HCT116 (cell line): ENCODE measurements at regions not wholly inside any gene's neighbourhood (a gene's known extent, or its start where the extent isn't known, plus 50 kb on each side); places are given as distances from the start of the nearest gene placed in this dataset.

Experiments used
- ATAC-seq: fragments of 200-7000 bp; cut with Tn5 transposase; 2 replicates; pipeline ENCODE4 v1.9.1; 2020; ENCODE audit warnings: mild to moderate bottlenecking, moderate library complexity
- BruUV-seq: library from RNA; stranded (reverse); fragments of 400-500 nt; replicated peaks from 2 replicates; lab custom pipeline; 2021; lab: Mats Ljungman, UMichigan
- CTCF ChIA-PET: fragments of 300-600 bp; sonication (Branson Sonifier 250); formaldehyde crosslinking; loops from one replicate; lab custom pipeline; 2021; ENCODE audit warnings: antibody characterized with exemption; lab: Charles Lee
- POLR2A ChIA-PET: fragments of 300-600, 350-600 bp; sonication (Branson Sonifier 250); formaldehyde crosslinking; loops from one replicate; lab custom pipeline; 2021; ENCODE audit warnings: antibody characterized with exemption; lab: Charles Lee
- RAD21 ChIA-PET, 2 experiments: fragments of 300-600 bp; sonication (Branson Sonifier 250); formaldehyde crosslinking; loops; one replicate each; lab custom pipeline; 2023; ENCODE audit warnings: low total read pairs in 2 of 2; ENCODE audit not compliant: uncharacterized antibody in 2 of 2, unreplicated experiment in 2 of 2, low non-redundant PET in 1 of 2; lab: Charles Lee
- DNase-seq: peaks from one replicate; pipeline ENCODE4 v3.0.0-alpha.2; 2010; ENCODE audit warnings: low read depth, low spot score
- H2AFZ ChIP-seq: fragments of 200-600 bp; shearing (Covaris generic), sonication (generic); 2 replicates; pipeline ENCODE4 v1.6.1; 2017; ENCODE audit warnings: low read depth, mixed run types, mixed read lengths, antibody characterized with exemption, low read length; ENCODE audit not compliant: poor library complexity, severe bottlenecking
- H3K27ac ChIP-seq: 2 replicates; pipeline ENCODE4 v1.5.1; 2012; ENCODE audit warnings: low read depth, low read length
- H3K27me3 ChIP-seq: fragments of 200-600 bp; sonication (generic); 2 replicates; pipeline ENCODE4 v1.6.1; 2016; ENCODE audit warnings: mixed run types, low read length, mixed read lengths; ENCODE audit not compliant: insufficient read depth
- H3K36me3 ChIP-seq, 2 experiments: fragments of 200-500 bp in 1 of 2; fragments of 200-600 bp in 1 of 2; sonication (Bioruptor generic) in 1 of 2; sonication (generic) in 1 of 2; 2 replicates each; pipeline versions ENCODE4 v1.5.1 to v1.6.1; 2014 to 2016; ENCODE audit warnings: low read length in 2 of 2, inconsistent platforms in 1 of 2, mixed read lengths in 1 of 2, mixed run types in 1 of 2; ENCODE audit not compliant: insufficient read depth in 2 of 2, control insufficient read depth in 1 of 2
- H3K4me1 ChIP-seq, 2 experiments: fragments of 200-600 bp in 1 of 2; sonication (generic) in 1 of 2; 2 replicates each; pipeline versions ENCODE4 v1.5.1 to v1.6.1; 2012 to 2017; ENCODE audit warnings: low read length in 2 of 2, inconsistent platforms in 1 of 2, mild to moderate bottlenecking in 1 of 2, mixed read lengths in 1 of 2, mixed run types in 1 of 2, moderate library complexity in 1 of 2; ENCODE audit not compliant: insufficient read depth in 2 of 2, control insufficient read depth in 1 of 2
- H3K4me2 ChIP-seq: fragments of 200-600 bp; sonication (generic); 2 replicates; pipeline ENCODE4 v1.6.1; 2017; ENCODE audit warnings: mixed run types, low read length, mixed read lengths
- H3K4me3 ChIP-seq, 2 experiments: fragments of 200-600 bp in 1 of 2; sonication (generic) in 1 of 2; replicated peaks in 1 of 2; 2 replicates each; pipeline ENCODE4 v1.5.1; 2011 to 2016; ENCODE audit warnings: low read length in 2 of 2, control low read depth in 1 of 2, low read depth in 1 of 2, mild to moderate bottlenecking in 1 of 2, mixed read lengths in 1 of 2, mixed run types in 1 of 2
- H3K79me2 ChIP-seq: fragments of 200-600 bp; sonication (generic); 2 replicates; pipeline ENCODE4 v1.6.1; 2017; ENCODE audit warnings: mild to moderate bottlenecking, mixed run types, low read length, moderate library complexity, mixed read lengths; ENCODE audit not compliant: insufficient read depth
- H3K9ac ChIP-seq: fragments of 200-600 bp; sonication (generic); 2 replicates; pipeline ENCODE4 v1.6.1; 2016; ENCODE audit warnings: low read length, mixed read lengths
- H3K9me2 ChIP-seq: fragments of 200-600 bp; sonication (generic), shearing (Covaris generic); 2 replicates; pipeline ENCODE4 v1.6.1; 2017; ENCODE audit warnings: mixed run types, mild to moderate bottlenecking, moderate library complexity; ENCODE audit not compliant: insufficient read depth
- H3K9me3 ChIP-seq, 2 experiments: fragments of 200-500 bp in 1 of 2; fragments of 200-600 bp in 1 of 2; sonication (Bioruptor generic) in 1 of 2; sonication (generic) in 1 of 2; 2 replicates each; pipeline ENCODE4 v1.6.1; 2014 to 2017; ENCODE audit warnings: low read length in 2 of 2, mixed read lengths in 2 of 2, inconsistent platforms in 1 of 2, low read depth in 1 of 2, mild to moderate bottlenecking in 1 of 2, mixed run types in 1 of 2, moderate library complexity in 1 of 2; ENCODE audit not compliant: control insufficient read depth in 1 of 2, insufficient read depth in 1 of 2
- H4K20me1 ChIP-seq: fragments of 200-600 bp; sonication (generic), shearing (Covaris generic); 2 replicates; pipeline ENCODE4 v1.6.1; 2017; ENCODE audit warnings: mixed run types, mild to moderate bottlenecking, moderate library complexity; ENCODE audit not compliant: insufficient read depth
- ELF1 ChIP-seq: IDR thresholded peaks from 2 replicates; pipeline ENCODE4 v1.6.1; 2012; ENCODE audit warnings: low read depth, borderline replicate concordance
- JUND ChIP-seq: IDR thresholded peaks from 2 replicates; pipeline ENCODE4 v1.6.1; 2012
- POLR2AphosphoS5 ChIP-seq: IDR thresholded peaks from 2 replicates; pipeline ENCODE4 v1.6.1; 2011; ENCODE audit warnings: mild to moderate bottlenecking, low read depth, low read length, moderate library complexity
- RAD21 ChIP-seq: IDR thresholded peaks from 2 replicates; pipeline ENCODE4 v1.6.1; 2012; ENCODE audit warnings: low read depth, mild to moderate bottlenecking
- REST ChIP-seq: IDR thresholded peaks from 2 replicates; pipeline ENCODE4 v1.6.1; 2012; ENCODE audit warnings: low read depth
- SIN3A ChIP-seq: IDR thresholded peaks from 2 replicates; pipeline ENCODE4 v1.6.1; 2012; ENCODE audit warnings: low read depth
- SP1 ChIP-seq: IDR thresholded peaks from 2 replicates; pipeline ENCODE4 v1.6.1; 2012; ENCODE audit warnings: low read depth
- TCF7L2 ChIP-seq: IDR thresholded peaks from 2 replicates; pipeline ENCODE4 v1.7.0; 2011; ENCODE audit warnings: borderline replicate concordance, inconsistent platforms; ENCODE audit not compliant: insufficient read depth, insufficient read length; ENCODE audit errors: extremely low read depth
- ZBTB33 ChIP-seq: IDR thresholded peaks from 2 replicates; pipeline ENCODE4 v1.6.1; 2011; ENCODE audit warnings: mild to moderate bottlenecking, low read length, moderate library complexity; ENCODE audit not compliant: insufficient replicate concordance; ENCODE audit errors: extremely low read depth
- ZNF274 ChIP-seq: fragments of 200-500 bp; sonication (Bioruptor generic); IDR thresholded peaks from 2 replicates; pipeline ENCODE4 v1.6.1; 2014; ENCODE audit warnings: mild to moderate bottlenecking, low read depth, low read length, inconsistent platforms
- intact Hi-C: fragments of 100-400 bp; cut with micrococcal nuclease; formaldehyde crosslinking; loops from 2 replicates; pipeline ENCODE4 v1.10.0; 2022

- ChIA-PET CTCF (no interaction called here), RAD21 (no interaction called here), POLR2A (no interaction called here)
- Histone ChIP-seq H3K36me3 (no peaks in the 10 kb centered on the region), H3K4me3 (no peak overlapping the region), H3K79me2 (no peaks in the 10 kb centered on the region), H3K4me1 (peaks cover 0 to 22% of the 10 kb centered on the region in 2 experiments; a peak in 2 of 4 replicates), H3K27ac (no peak overlapping the region), H4K20me1 (no peaks in the 10 kb centered on the region), H3K27me3 (no peaks in the 10 kb centered on the region), H3K9ac (no peak overlapping the region), H3K9me2 (no peaks in the 10 kb centered on the region), H3K9me3 (no peaks in the 10 kb centered on the region), H3K4me2 (no peak overlapping the region), H2AFZ (no peak overlapping the region)
- ATAC-seq (no peak), DNase-seq (no peak)
- intact Hi-C loops, result no loop called here
- BruUV-seq, result no TSS peak
- TF ChIP-seq ZNF274, result no peak
- no peak for TF ChIP-seq RAD21
- no peak for TF ChIP-seq TCF7L2
- no peak for TF ChIP-seq JUND
- no peak for TF ChIP-seq REST
- TF ChIP-seq ZBTB33, result no peak
- TF ChIP-seq SIN3A, result no peak
- no peak for TF ChIP-seq SP1
- no peak for TF ChIP-seq POLR2AphosphoS5
- no peak for TF ChIP-seq ELF1
Measured at GRCh38 chr16:48011466-48011865, 144.3 kb downstream of the ABCC12 start.
